GM19455 (cell line): ENCODE measurements at regions not wholly inside any gene's neighbourhood (a gene's known extent, or its start where the extent isn't known, plus 50 kb on each side); places are given as distances from the start of the nearest gene placed in this dataset.

Source experiments
- ATAC-seq: cut with Tn5 transposase; IDR thresholded peaks from one replicate; pipeline ENCODE4 v1.9.1; 2021; ENCODE audit not compliant: unreplicated experiment

- ATAC-seq = no peak
These were observed 70.2 kb downstream of the HRH4 start for GRCh38 chr18:24530630-24531111.

DNA sequence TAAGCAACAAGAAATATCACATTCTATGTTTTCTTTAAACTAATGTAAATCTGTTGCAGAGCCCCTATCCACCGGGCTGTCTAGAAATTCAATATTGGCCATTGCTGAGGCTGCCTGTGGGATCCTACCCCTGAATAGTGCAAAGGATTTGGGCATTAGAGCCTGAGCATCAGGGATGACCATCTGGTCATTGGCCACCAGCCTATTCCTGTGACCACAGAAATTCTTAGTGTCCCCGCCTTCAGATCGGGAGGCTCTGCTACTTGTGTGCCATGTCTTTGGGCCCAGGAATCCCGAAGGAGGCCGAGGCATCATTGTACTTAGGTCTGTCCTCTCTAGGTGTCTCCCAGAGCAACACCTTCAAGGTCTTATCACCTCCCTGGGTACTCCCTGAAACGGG is 73.8 kb downstream of the HRH4 start:
- ATAC-seq = no peak

GRCh38 chr18:24534737-24535136 is 74.3 kb downstream of the HRH4 start:
- ATAC-seq = no peak

GRCh38 chr18:24535527-24536295 is 75.3 kb downstream of the HRH4 start:
- no peak for ATAC-seq

DNA sequence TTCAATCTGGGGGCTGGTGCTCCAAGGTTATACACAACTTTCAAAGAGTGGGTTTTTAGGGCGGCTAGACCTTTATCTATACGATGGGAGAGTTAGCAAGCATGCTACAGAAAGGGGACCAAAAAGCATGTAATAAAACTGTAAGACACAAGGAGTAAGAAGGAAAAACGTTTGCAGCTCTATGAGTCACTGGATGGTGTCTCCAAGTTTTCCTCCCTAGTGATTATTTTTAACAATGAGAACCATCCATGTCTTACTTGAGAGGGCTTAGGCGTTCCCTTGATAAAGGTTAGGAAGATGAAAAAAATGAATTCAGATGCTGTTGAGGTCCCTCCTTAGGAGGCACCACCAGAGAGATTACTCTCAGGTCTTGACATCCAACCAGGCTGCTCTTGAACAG is 75.9 kb downstream of the HRH4 start:
- ATAC-seq = no peak

DNA sequence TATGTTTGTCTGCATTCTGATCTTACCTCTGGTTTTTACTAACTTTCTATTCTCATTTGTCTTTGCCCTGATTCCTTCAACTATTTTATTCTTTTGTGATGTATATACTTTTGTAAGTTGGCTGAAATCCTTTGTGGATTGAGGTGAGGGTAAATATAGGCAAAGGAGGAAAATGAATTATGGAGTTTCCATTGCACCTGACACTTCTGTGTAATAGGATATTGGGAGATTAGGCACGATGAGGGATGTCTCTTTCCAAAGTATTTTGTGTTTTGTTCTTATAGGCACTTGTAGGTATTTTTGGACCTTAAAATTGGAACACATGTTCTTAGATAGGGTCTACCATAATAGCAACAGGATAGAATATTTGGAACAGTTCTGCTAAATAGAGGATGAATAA is 76.4 kb downstream of the HRH4 start:
- ATAC-seq = no peak

- ATAC-seq = no peak
These were observed 78.2 kb downstream of the HRH4 start for GRCh38 chr18:24538414-24539264.

DNA sequence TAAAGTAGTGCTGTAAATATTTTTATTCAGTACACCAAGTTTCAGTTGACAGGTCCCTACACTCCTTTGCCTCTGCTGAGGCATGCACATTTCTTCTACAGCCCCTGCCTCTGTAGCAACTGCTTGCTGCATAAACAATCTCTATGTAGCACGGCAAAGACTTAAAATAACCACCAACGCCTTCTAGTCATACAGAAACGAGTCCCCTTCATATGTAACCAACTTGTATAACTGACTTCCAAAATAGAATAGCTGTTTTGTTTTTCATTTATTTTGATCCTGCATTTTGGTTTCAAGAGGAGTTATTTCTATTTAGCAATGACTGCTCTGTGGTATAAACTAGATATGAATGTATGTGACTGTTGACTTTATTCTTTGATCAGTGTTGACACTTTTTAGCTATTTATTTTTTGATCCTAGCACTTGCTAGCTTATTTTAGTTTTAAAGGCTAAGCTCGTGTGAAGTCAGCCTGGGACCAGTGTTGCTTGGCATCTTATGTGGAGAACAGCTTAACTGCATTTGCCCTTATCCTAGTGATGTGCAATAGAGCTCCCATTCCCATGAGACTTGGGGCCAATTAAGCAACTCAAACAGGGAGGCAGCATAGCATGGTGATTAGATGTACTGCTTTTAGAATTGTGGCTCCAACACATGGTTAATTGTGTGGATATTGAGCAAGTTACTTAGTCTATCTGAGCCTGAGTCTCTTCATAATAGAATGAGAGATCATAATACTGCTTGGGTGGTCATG is 79.6 kb downstream of the HRH4 start:
- ATAC-seq = no peak

DNA sequence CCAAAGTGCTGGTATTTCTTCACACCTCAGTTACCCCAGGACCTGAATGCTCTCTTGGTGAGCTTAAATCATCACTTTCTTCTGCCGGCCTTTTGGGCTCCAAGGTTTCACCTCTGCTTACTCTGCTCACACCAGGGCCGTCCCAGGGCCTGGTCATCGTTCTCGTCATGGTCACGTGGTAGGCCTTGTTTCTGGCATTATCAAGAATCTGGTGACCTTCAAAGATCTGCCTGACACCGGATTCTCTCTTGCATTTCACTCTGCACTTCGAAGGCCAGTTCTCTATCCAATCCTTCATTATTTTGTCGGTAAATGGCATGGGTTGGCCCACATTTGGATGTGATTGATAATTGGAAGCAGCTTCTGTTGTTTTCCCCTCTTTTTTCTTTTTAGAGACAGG is 80.5 kb downstream of the HRH4 start:
- ATAC-seq = no peak

GRCh38 chr18:24543086-24543794 is 82.8 kb downstream of the HRH4 start:
- no peak for ATAC-seq

DNA sequence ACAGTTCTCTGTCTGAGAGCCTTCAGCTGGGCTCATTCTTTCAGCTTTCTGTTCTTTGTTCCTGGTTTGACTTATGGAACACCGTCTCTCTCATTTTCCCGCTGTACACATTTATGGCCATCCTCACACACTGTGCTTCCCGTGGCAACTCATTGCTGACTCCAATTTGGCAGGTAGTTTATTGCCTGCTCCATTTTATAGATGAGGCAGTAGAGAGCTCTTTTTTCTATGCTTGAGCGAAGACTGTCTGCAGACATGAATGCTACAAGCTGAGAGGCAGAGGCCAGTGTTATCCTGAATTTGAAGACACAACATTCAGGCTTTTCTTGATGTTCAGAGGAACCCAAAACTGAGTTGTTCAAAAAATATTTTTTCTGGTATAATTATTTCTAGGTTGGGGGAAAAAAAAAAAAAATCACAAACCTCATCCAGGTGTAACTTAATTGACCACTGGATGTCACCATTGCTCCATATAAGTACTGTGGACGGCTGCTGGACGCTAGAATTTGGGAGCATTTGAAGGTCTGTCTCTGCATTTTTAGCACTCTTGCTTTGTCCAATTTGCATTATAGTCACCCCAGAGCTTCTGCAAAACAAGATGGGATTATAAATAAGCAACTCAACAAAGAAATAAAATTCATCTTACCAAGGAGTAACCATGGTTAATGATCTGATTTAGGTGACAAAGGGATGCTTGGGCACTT is 83.5 kb downstream of the HRH4 start:
- no peak for ATAC-seq

DNA sequence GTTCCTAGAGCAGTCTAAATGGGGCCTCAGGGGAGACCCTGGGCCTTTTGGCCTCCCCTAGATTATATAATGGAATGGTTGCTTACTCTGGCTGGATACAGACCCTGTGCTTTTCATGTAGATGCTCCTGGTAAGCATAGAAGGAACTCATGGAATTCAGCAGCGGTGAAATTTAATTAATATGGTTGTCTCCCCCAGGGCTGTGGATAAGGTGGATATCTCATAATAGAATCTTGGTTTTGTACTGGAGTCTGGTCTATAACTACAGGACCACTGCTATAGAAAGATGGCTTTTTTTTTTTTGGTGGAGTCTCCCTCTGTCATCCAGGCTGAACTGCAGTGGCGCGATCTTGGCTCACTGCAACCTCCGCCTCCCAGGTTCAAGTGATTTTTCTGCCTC is 84.5 kb downstream of the HRH4 start:
- ATAC-seq = no peak

- no peak for ATAC-seq
These were observed 85.2 kb downstream of the HRH4 start for GRCh38 chr18:24545651-24546050.

DNA sequence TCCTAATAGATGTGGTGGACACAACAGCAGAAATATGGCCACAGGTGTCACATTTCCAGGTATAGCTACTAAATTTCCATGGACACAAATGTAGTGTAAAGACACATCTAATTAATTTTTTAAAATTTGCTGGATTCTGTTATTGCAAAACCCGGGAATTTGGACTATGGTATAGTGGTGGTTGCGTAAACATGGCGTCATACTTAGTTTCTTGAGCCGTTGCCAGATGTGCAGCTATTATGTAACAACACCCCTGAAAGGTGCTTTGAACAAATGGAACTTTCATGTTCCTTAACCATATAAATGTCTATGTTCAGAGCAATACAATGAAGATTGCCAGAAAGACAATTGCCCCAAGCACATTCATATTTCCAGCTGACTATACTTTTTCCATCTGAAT is 85.9 kb downstream of the HRH4 start:
- ATAC-seq = no peak

DNA sequence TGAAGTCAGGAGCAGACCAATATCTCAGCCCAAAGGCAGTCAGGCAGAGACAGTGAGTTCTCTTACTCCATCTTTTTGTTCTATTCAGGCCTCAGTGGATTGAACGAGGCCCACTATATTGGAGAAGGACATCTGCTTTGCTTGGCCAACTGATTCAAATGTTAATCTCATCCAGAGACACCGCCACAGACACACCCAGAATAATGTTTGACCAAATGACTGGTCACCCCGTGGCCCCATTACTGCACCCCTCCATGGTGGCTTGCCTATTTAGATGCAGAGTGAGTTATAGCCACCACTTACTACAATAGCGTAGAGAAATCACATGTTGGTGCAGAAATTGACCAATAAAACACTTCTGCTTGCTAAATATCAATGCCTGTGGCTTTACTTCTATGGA is 88.1 kb downstream of the HRH4 start:
- ATAC-seq = no peak

DNA sequence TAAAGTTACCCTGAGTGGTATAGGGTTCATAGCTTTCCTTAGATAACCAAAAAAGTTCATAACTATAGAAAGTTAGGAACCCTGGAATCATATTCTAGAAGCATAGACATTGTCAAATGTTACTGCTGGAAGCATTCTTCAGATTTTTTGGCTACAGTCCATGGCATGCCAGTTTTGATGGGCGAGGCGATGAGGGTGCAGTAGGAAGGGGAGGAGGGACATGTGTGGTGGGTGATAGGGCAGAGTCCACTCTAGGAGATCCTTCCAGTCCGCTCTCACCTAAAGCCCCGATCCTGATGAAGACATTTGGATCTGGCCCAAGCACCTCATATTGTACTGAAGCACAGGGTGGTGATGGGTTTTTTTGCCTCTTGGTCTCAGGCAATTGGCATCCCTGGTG is 91.8 kb downstream of the HRH4 start:
- no peak for ATAC-seq

DNA sequence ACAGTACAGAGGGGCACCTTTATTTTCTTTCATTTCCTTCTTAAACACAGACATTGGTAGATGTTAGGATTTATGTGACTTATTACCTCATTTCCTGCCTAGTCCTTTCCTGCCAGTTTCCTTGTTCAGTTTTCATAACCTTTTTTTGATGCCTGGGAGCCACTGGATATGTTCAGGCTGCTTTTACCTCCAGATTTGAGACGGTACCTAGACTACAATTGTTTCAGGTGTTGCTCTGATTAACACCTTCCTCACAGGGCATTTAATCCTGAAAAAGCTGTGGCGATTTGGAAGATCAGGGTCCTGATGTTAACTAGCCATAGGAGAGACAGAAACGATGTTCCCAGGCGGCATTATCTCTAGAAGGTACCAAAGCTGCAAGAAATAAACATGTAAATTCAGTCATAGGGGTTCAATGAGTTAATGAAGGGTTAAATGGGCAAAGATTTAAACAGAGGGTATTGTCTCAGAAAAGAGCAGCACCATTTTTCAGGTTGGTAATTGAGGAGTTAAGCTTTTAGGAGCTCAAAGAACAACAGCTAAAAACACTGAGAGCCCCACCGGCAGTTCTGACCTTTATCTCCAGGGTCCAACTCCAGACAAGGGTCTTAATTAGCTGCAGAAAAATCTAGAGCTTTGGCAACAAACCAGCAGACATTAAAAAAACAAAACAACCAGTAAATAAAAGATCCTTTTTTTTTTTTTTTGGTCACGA is 93.3 kb downstream of the HRH4 start:
- ATAC-seq = no peak

DNA sequence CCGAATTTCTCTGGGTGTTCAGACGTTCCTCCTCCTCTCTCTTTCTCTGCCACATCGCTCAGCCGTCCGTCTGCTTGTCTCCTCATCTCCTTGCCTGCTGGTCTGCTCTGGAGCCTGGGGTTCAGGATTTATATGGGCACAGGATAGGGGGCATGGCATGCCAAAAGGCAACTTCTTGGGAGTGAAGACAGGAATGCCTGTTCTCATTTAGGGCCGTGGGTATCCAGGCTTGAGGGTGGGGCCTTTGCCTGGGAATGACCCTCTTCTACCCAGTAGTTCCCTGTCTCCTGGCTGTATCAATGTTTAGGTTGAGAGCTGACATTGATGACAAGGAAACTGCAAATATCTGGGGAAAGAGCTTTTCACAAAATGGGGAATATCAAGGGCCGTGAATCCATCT is 98.0 kb downstream of the HRH4 start:
- no peak for ATAC-seq

DNA sequence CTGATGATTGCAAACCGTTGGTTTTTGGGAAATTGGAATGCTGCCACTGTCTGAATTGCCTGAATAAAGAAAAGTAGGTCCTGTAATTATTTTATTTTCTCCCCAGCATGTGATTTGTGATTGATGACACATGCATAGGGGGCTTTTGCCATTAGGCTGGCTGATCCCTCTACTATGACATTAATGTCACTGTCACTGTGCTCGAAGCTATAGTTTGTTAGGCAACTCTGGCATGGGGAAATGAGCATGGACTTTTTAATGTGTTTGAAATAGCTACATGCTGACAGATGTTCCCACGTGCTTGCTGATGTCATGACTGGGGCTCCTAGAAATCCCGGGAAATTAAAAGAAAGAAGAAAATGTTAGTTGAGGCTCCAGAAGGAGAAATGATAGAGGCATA is 99.1 kb downstream of the HRH4 start:
- ATAC-seq = no peak

GRCh38 chr18:24560511-24560981 is 100.1 kb downstream of the HRH4 start:
- ATAC-seq = no peak
